ENCODE measurements at regions not wholly inside any gene's neighbourhood (a gene's known extent, or its start where the extent isn't known, plus 50 kb on each side); places are given as distances from the start of the nearest gene placed in this dataset.

GRCh38 chr6:167658106-167658505 is 168.6 kb upstream of the AFDN start:
- Histone ChIP-seq H3K27ac (ENCODE audit: low read depth, low read length, poor library complexity, severe bottlenecking) (no peak overlapping the region), H3K4me1 (ENCODE audit: insufficient read depth, low read length, severe bottlenecking) (no peaks in the 10 kb centered on the region), H3K9me3 (ENCODE audit: low read length) (no peaks in the 10 kb centered on the region), H3K9ac (ENCODE audit: low read length) (no peak overlapping the region), H2AFZ (ENCODE audit: low read length) (no peak overlapping the region), H3K9me2 (ENCODE audit: low read depth, low read length) (no peaks in the 10 kb centered on the region), H3K4me3 (ENCODE audit: low read depth, low read length, poor library complexity, severe bottlenecking) (no peak overlapping the region), H3K79me2 (ENCODE audit: insufficient read depth, low read length) (no peaks in the 10 kb centered on the region), H4K20me1 (ENCODE audit: insufficient read depth, low read length) (no peaks in the 10 kb centered on the region), H3K36me3 (ENCODE audit: insufficient read depth, low read length) (no peaks in the 10 kb centered on the region), H3F3A (ENCODE audit: insufficient read depth, low read length) (no peaks in the 10 kb centered on the region), H3K4me2 (ENCODE audit: low read length) (no peak overlapping the region), H3K27me3 (ENCODE audit: insufficient read depth, low read length) (no peaks in the 10 kb centered on the region)
- TF ChIP-seq, protein P1, sequence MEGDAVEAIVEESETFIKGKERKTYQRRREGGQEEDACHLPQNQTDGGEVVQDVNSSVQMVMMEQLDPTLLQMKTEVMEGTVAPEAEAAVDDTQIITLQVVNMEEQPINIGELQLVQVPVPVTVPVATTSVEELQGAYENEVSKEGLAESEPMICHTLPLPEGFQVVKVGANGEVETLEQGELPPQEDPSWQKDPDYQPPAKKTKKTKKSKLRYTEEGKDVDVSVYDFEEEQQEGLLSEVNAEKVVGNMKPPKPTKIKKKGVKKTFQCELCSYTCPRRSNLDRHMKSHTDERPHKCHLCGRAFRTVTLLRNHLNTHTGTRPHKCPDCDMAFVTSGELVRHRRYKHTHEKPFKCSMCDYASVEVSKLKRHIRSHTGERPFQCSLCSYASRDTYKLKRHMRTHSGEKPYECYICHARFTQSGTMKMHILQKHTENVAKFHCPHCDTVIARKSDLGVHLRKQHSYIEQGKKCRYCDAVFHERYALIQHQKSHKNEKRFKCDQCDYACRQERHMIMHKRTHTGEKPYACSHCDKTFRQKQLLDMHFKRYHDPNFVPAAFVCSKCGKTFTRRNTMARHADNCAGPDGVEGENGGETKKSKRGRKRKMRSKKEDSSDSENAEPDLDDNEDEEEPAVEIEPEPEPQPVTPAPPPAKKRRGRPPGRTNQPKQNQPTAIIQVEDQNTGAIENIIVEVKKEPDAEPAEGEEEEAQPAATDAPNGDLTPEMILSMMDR (IDR thresholded peaks at IDR 0.05; ENCODE audit: low read length): no peak
- TF ChIP-seq EZH2 (IDR thresholded peaks at IDR 0.05; ENCODE audit: borderline replicate concordance, low read length): no peak

DNA sequence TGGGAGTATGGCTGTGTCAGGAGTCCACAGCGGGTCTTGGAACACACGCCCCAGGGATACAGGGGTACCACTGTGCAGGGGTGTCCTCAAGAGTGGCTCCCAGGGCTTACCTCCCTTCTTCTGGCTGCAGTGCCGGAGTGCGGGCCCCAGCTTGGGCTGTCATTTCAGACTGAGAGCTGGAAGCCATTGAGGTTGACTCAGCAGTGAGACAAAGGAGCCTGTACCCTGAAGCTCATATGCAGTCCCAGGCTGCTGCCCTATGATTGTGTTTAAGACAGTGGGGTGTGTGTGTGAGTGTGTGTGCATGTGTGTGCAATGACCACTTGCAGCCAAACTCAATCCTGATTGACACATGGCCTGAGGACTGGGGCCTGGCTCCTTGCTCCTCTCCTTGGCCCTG is 167.7 kb upstream of the AFDN start:
- Histone ChIP-seq H3K9me3 (ENCODE audit: low read length) (no peaks in the 10 kb centered on the region), H3K9me2 (ENCODE audit: low read depth, low read length) (no peaks in the 10 kb centered on the region), H3K27me3 (ENCODE audit: insufficient read depth, low read length) (no peaks in the 10 kb centered on the region), H3K36me3 (ENCODE audit: insufficient read depth, low read length) (no peaks in the 10 kb centered on the region), H3K4me2 (ENCODE audit: low read length) (no peak overlapping the region), H3K79me2 (ENCODE audit: insufficient read depth, low read length) (no peaks in the 10 kb centered on the region), H3K9ac (ENCODE audit: low read length) (no peak overlapping the region), H3K4me1 (ENCODE audit: insufficient read depth, low read length, severe bottlenecking) (no peaks in the 10 kb centered on the region), H3F3A (ENCODE audit: insufficient read depth, low read length) (no peaks in the 10 kb centered on the region), H3K27ac (ENCODE audit: low read depth, low read length, poor library complexity, severe bottlenecking) (no peak overlapping the region), H3K4me3 (ENCODE audit: low read depth, low read length, poor library complexity, severe bottlenecking) (no peak overlapping the region), H2AFZ (ENCODE audit: low read length) (no peak overlapping the region), H4K20me1 (ENCODE audit: insufficient read depth, low read length) (no peaks in the 10 kb centered on the region)
- TF ChIP-seq, protein P1 (IDR thresholded peaks at IDR 0.05; ENCODE audit: low read length): no peak
- TF ChIP-seq EZH2 (IDR thresholded peaks at IDR 0.05; ENCODE audit: borderline replicate concordance, low read length): no peak

GRCh38 chr6:167660424-167660823 is 166.3 kb upstream of the AFDN start:
- H3K36me3 ChIP-seq (ENCODE audit: insufficient read depth, low read length): no peaks in the 10 kb centered on the region
- no peaks in the 10 kb centered on the region for H4K20me1 ChIP-seq (ENCODE audit: insufficient read depth, low read length)
- no peaks in the 10 kb centered on the region for H3K27me3 ChIP-seq (ENCODE audit: insufficient read depth, low read length)
- no peak overlapping the region for H3K4me3 ChIP-seq (ENCODE audit: low read depth, low read length, poor library complexity, severe bottlenecking)
- H3F3A ChIP-seq (ENCODE audit: insufficient read depth, low read length): no peaks in the 10 kb centered on the region
- TF ChIP-seq, protein P1 (IDR thresholded peaks at IDR 0.05; ENCODE audit: low read length): no peak
- TF ChIP-seq EZH2 (IDR thresholded peaks at IDR 0.05; ENCODE audit: borderline replicate concordance, low read length): no peak
- H3K27ac ChIP-seq (ENCODE audit: low read depth, low read length, poor library complexity, severe bottlenecking): no peak overlapping the region
- no peaks in the 10 kb centered on the region for H3K4me1 ChIP-seq (ENCODE audit: insufficient read depth, low read length, severe bottlenecking)
- H3K9me2 ChIP-seq (ENCODE audit: low read depth, low read length): no peaks in the 10 kb centered on the region
- H3K9ac ChIP-seq (ENCODE audit: low read length): no peak overlapping the region
- H3K9me3 ChIP-seq (ENCODE audit: low read length): no peaks in the 10 kb centered on the region
- no peaks in the 10 kb centered on the region for H3K79me2 ChIP-seq (ENCODE audit: insufficient read depth, low read length)
- no peak overlapping the region for H2AFZ ChIP-seq (ENCODE audit: low read length)
- H3K4me2 ChIP-seq (ENCODE audit: low read length): no peak overlapping the region

All from OCI-LY1 (cell line).